ENCODE measurements at regions not wholly inside any gene's neighbourhood (a gene's known extent, or its start where the extent isn't known, plus 50 kb on each side); places are given as distances from the start of the nearest gene placed in this dataset.

GRCh38 chr4:111718763-111719559 lies 426.3 kb upstream of the FAM241A start:
- Histone ChIP-seq H2BK15ac (ENCODE audit: low read depth, low read length) (no peak overlapping the region), H3K9me1 (ENCODE audit: insufficient read depth, low read length) (no peaks in the 10 kb centered on the region), H3K4me2 (ENCODE audit: low read depth, low read length) (no peak overlapping the region), H4K8ac (ENCODE audit: low read depth in 2 of 2, low read length in 2 of 2) (no peak overlapping the region), H3K18ac (ENCODE audit: low read depth, low read length) (no peak overlapping the region), H3K4me3 (ENCODE audit: insufficient read depth, low read depth, low read length) (no peak overlapping the region), H3K36me3 (ENCODE audit: control insufficient read depth, insufficient read depth, low read length) (no peaks in the 10 kb centered on the region), H3K27me3 (ENCODE audit: control insufficient read depth, insufficient read depth, low read length) (no peaks in the 10 kb centered on the region), H3K9ac (ENCODE audit: low read depth, low read length) (no peak overlapping the region), H4K5ac (ENCODE audit: low read depth, low read length) (no peak overlapping the region), H2AK9ac (replicated peaks; ENCODE audit: low read depth, low read length, poor library complexity) (no peak overlapping the region), H3K23ac (ENCODE audit: low read depth, low read length) (no peak overlapping the region), H3K27ac (ENCODE audit: insufficient read depth, low read length) (no peak overlapping the region), H2BK20ac (ENCODE audit: low read depth, low read length) (no peak overlapping the region), H3K79me1 (ENCODE audit: low read depth in 1 of 2, low read length in 2 of 2) (no peaks in the 10 kb centered on the region), H2AFZ (replicated peaks; ENCODE audit: low read length, poor library complexity) (no peak overlapping the region), H4K20me1 (ENCODE audit: insufficient read depth, low read length) (no peaks in the 10 kb centered on the region), H3K14ac (replicated peaks; ENCODE audit: low read depth, low read length) (no peak overlapping the region), H3K4me1 (ENCODE audit: control insufficient read depth, insufficient read depth, low read length) (no peaks in the 10 kb centered on the region), H4K91ac (ENCODE audit: insufficient read depth, low read depth, low read length) (no peak overlapping the region), H2AK5ac (ENCODE audit: low read depth, low read length) (no peak overlapping the region), H3K56ac (ENCODE audit: extremely low read depth, insufficient read depth, low read length) (no peak overlapping the region), H3K9me3 (ENCODE audit: control insufficient read depth, insufficient read depth, low read length) (no peaks in the 10 kb centered on the region), H2BK120ac (ENCODE audit: low read depth, low read length) (no peak overlapping the region), H2BK5ac (ENCODE audit: low read depth, low read length, poor library complexity, severe bottlenecking) (no peak overlapping the region), H3K4ac (ENCODE audit: low read depth, low read length) (no peak overlapping the region)
- WGBS, 2 experiments (ENCODE audit: extremely low coverage in 2 of 2, insufficient read length in 1 of 2): 50% methylated on average over 2 of the region's 3 CpGs; no CpG with 5 or more reads in 1 of the 2 experiments
- DNase-seq: no peak
- dilution Hi-C loops (cut with HindIII; ENCODE audit: low sequenced_read_pairs, unreplicated experiment): no loop called here
- TF ChIP-seq RFX5 (IDR thresholded peaks at IDR 0.05; ENCODE audit: low read depth, low read length): no peak
- no peak for TF ChIP-seq POLR2A (IDR thresholded peaks at IDR 0.05; ENCODE audit: low read depth, low read length)
- TF ChIP-seq FOS (IDR thresholded peaks at IDR 0.05; ENCODE audit: low read depth, low read length): no peak
- TF ChIP-seq MAZ (IDR thresholded peaks at IDR 0.05; ENCODE audit: borderline replicate concordance, low read depth, low read length): no peak
- no peak for TF ChIP-seq RCOR1 (IDR thresholded peaks at IDR 0.05; ENCODE audit: insufficient replicate concordance, low read length)
- TF ChIP-seq MAFK (IDR thresholded peaks at IDR 0.05; ENCODE audit: low read depth, low read length): no peak
- TF ChIP-seq USF2 (IDR thresholded peaks at IDR 0.05; ENCODE audit: low read depth, low read length): no peak
- TF ChIP-seq BHLHE40 (IDR thresholded peaks at IDR 0.05; ENCODE audit: low read depth, low read length): no peak
- TF ChIP-seq ELK1 (IDR thresholded peaks at IDR 0.05; ENCODE audit: borderline replicate concordance, low read depth, low read length): no peak
- TF ChIP-seq CTCF (conservative IDR thresholded peaks at IDR 0.05; ENCODE audit: low read depth, low read length): no peak
- ATAC-seq (ENCODE audit: low read depth): no peak
- BruUV-seq (replicated peaks): no TSS peak
- ChIA-PET POLR2A (ENCODE audit: unreplicated experiment) (no interaction called here), CTCF (no interaction called here)
- in situ Hi-C loops (cut with MboI; ENCODE audit: low sequenced_read_pairs): no loop called here
- intact Hi-C loops (cut with micrococcal nuclease): no loop called here

All from IMR-90 (cell line).